ENCODE measurements at regions not wholly inside any gene's neighbourhood (a gene's known extent, or its start where the extent isn't known, plus 50 kb on each side); places are given as distances from the start of the nearest gene placed in this dataset.

DNA sequence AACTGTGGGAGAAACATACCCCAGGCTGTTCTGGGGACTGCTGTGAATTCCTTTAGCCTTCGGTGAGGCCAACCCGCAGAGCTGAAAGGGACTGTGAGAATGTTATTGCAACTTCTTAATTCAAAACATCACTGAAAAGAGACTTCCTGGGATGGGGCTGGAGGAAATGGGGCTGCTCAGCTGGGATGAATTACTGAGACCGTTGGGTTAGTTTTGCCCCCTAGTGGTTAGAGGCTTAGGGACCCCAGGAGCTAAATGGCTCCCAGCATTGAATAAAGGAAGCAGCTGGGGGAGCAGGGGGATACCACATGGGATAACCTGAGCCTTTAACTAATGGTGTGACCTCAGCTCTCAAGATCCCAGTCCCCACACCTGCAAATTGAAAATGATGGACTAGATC, 941.1 kb upstream of the FANCL start:
- Histone ChIP-seq H3K79me2 (ENCODE audit: insufficient read depth, low read length) (no peaks in the 10 kb centered on the region), H2AFZ (ENCODE audit: low read depth, low read length, severe bottlenecking) (no peak overlapping the region), H3K4me2 (ENCODE audit: low read depth, low read length, poor library complexity, severe bottlenecking) (no peak overlapping the region), H3F3A (ENCODE audit: insufficient read depth) (no peaks in the 10 kb centered on the region), H3K27me3 (ENCODE audit: low read length) (no peaks in the 10 kb centered on the region), H3K4me3 (ENCODE audit: insufficient read depth, low read length, poor library complexity, severe bottlenecking) (no peak overlapping the region), H3K9ac (ENCODE audit: low read length) (no peak overlapping the region), H4K20me1 (ENCODE audit: low read depth, low read length) (no peaks in the 10 kb centered on the region), H3K27ac (ENCODE audit: low read depth, low read length) (no peak overlapping the region), H3K36me3 (ENCODE audit: low read length) (no peaks in the 10 kb centered on the region), H3K9me3 (ENCODE audit: insufficient read depth, low read length) (no peaks in the 10 kb centered on the region), H3K9me2 (replicated peaks; ENCODE audit: insufficient read depth, low read length) (no peaks in the 10 kb centered on the region)
- TF ChIP-seq, protein P1, sequence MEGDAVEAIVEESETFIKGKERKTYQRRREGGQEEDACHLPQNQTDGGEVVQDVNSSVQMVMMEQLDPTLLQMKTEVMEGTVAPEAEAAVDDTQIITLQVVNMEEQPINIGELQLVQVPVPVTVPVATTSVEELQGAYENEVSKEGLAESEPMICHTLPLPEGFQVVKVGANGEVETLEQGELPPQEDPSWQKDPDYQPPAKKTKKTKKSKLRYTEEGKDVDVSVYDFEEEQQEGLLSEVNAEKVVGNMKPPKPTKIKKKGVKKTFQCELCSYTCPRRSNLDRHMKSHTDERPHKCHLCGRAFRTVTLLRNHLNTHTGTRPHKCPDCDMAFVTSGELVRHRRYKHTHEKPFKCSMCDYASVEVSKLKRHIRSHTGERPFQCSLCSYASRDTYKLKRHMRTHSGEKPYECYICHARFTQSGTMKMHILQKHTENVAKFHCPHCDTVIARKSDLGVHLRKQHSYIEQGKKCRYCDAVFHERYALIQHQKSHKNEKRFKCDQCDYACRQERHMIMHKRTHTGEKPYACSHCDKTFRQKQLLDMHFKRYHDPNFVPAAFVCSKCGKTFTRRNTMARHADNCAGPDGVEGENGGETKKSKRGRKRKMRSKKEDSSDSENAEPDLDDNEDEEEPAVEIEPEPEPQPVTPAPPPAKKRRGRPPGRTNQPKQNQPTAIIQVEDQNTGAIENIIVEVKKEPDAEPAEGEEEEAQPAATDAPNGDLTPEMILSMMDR (IDR thresholded peaks at IDR 0.05; ENCODE audit: insufficient read depth, low read length, poor library complexity, severe bottlenecking), result peak; percentile 43
- no peak for TF ChIP-seq EZH2phosphoT487 (conservative IDR thresholded peaks at IDR 0.05; ENCODE audit: low read length)

DNA sequence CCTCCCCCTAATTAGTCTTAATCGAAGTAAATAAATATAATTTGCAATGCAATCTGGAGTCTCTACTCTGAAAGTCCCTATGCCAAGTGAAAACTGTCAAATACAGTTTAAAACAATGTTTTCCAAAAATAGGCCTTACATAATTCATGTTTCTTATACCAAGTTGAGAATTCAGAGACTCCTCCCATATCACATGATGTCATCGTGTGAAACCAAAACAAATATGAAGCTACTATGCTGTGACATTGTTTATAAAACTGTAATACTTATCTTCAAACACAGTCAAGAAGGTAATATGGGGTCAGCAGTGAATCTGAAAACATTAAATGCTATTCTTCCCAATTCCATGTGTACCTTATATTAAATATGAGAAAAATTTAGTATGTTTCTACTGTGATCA, 940.2 kb upstream of the FANCL start:
- Histone ChIP-seq H3K9ac (ENCODE audit: low read length) (no peak overlapping the region), H3K36me3 (ENCODE audit: low read length) (no peaks in the 10 kb centered on the region), H4K20me1 (ENCODE audit: low read depth, low read length) (no peaks in the 10 kb centered on the region), H3K4me3 (ENCODE audit: insufficient read depth, low read length, poor library complexity, severe bottlenecking) (no peak overlapping the region), H3K4me2 (ENCODE audit: low read depth, low read length, poor library complexity, severe bottlenecking) (no peak overlapping the region), H2AFZ (ENCODE audit: low read depth, low read length, severe bottlenecking) (no peak overlapping the region), H3F3A (ENCODE audit: insufficient read depth) (no peaks in the 10 kb centered on the region), H3K27me3 (ENCODE audit: low read length) (no peaks in the 10 kb centered on the region), H3K79me2 (ENCODE audit: insufficient read depth, low read length) (no peaks in the 10 kb centered on the region), H3K9me3 (ENCODE audit: insufficient read depth, low read length) (no peaks in the 10 kb centered on the region), H3K27ac (ENCODE audit: low read depth, low read length) (no peak overlapping the region), H3K9me2 (replicated peaks; ENCODE audit: insufficient read depth, low read length) (no peaks in the 10 kb centered on the region)
- no peak for TF ChIP-seq EZH2phosphoT487 (conservative IDR thresholded peaks at IDR 0.05; ENCODE audit: low read length)
- TF ChIP-seq, protein P1 (IDR thresholded peaks at IDR 0.05; ENCODE audit: insufficient read depth, low read length, poor library complexity, severe bottlenecking), result no peak

DNA sequence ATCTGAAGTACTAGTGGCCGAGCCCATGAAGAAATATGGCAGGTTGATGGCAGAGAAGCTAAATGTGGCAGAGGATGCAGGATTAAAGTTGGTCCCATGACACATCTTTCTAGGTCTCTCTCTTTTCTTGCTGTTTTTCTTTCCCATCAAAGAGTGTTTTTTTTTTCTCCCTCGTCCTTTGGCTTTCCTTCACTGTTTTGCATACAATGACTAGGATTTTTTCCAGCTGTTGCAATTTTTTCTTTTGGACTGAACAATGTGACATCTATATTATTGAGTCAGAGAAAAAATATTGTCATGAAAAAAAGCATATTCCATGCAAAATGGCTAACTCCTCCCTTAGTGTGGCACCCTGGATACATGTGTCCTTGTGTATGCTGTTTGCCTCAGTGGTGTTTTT, 939.5 kb upstream of the FANCL start:
- no peaks in the 10 kb centered on the region for H3F3A ChIP-seq (ENCODE audit: insufficient read depth)
- H2AFZ ChIP-seq (ENCODE audit: low read depth, low read length, severe bottlenecking), result no peak overlapping the region
- no peak overlapping the region for H3K4me3 ChIP-seq (ENCODE audit: insufficient read depth, low read length, poor library complexity, severe bottlenecking)
- no peaks in the 10 kb centered on the region for H3K9me2 ChIP-seq (replicated peaks; ENCODE audit: insufficient read depth, low read length)
- no peaks in the 10 kb centered on the region for H3K79me2 ChIP-seq (ENCODE audit: insufficient read depth, low read length)
- H3K9ac ChIP-seq (ENCODE audit: low read length), result no peak overlapping the region
- H3K36me3 ChIP-seq (ENCODE audit: low read length), result no peaks in the 10 kb centered on the region
- no peaks in the 10 kb centered on the region for H3K9me3 ChIP-seq (ENCODE audit: insufficient read depth, low read length)
- H3K4me2 ChIP-seq (ENCODE audit: low read depth, low read length, poor library complexity, severe bottlenecking), result no peak overlapping the region
- no peak overlapping the region for H3K27ac ChIP-seq (ENCODE audit: low read depth, low read length)
- H4K20me1 ChIP-seq (ENCODE audit: low read depth, low read length), result no peaks in the 10 kb centered on the region
- no peaks in the 10 kb centered on the region for H3K27me3 ChIP-seq (ENCODE audit: low read length)
- TF ChIP-seq, protein P1 (IDR thresholded peaks at IDR 0.05; ENCODE audit: insufficient read depth, low read length, poor library complexity, severe bottlenecking), result no peak
- TF ChIP-seq EZH2phosphoT487 (conservative IDR thresholded peaks at IDR 0.05; ENCODE audit: low read length), result no peak
